K562 (cell line): ENCODE measurements at regions not wholly inside any gene's neighbourhood (a gene's known extent, or its start where the extent isn't known, plus 50 kb on each side); places are given as distances from the start of the nearest gene placed in this dataset.

Experiments used
- ATAC-seq: fragments of 200-7000 bp; cut with Tn5 transposase; 3 replicates; pipeline ENCODE4 v1.9.1; 2020; ENCODE audit warnings: moderate library complexity
- BruUV-seq: library from RNA; stranded (reverse); fragments of 400-500 nt; replicated peaks from 2 replicates; lab custom pipeline; 2021; lab: Mats Ljungman, UMichigan
- CTCF ChIA-PET: fragments of 300-600 bp; formaldehyde crosslinking; extraction: SDS; loops from one replicate; lab custom pipeline; 2021; ENCODE audit warnings: low intra/inter-chr PET ratio; lab: Yijun Ruan, JAX
- POLR2A ChIA-PET: fragments of 300-600, 350-650 bp; sonication (Branson Sonifier 250); formaldehyde crosslinking; extraction: SDS; loops from one replicate; lab custom pipeline; 2021; ENCODE audit warnings: antibody characterized with exemption, inconsistent platforms; lab: Yijun Ruan, JAX
- DNase-seq, 4 experiments: peaks; one replicate each; pipeline versions ENCODE4 v3.0.0 to v3.0.0-alpha.2; 2011 to 2018; ENCODE audit warnings: low spot score in 3 of 4, mixed read lengths in 3 of 4; ENCODE audit errors: extremely low read depth in 1 of 4
- FAIRE-seq: peaks from 2 replicates; lab custom pipeline; 2011; peaks lifted over from hg19 to GRCh38; lab: Jason Lieb, UNC
- H2AFZ ChIP-seq: 2 replicates; pipeline ENCODE4 v1.6.0; 2011; ENCODE audit warnings: low read depth, low read length, control low read depth, inconsistent platforms
- H3K27ac ChIP-seq: fragments of 200-600 bp; 3 replicates; pipeline ENCODE4 v1.8.0; 2011; ENCODE audit warnings: low read depth, mild to moderate bottlenecking, control low read depth, inconsistent platforms, low read length, moderate library complexity, mixed read lengths; ENCODE audit errors: extremely low read depth
- H3K27me3 ChIP-seq, 2 experiments: fragments of 300-600 bp in 1 of 2; 2 replicates in 1 of 2; 3 replicates in 1 of 2; pipeline versions ENCODE4 v1.6.0 to v1.8.0; 2011; ENCODE audit warnings: inconsistent platforms in 2 of 2, low read length in 2 of 2, mild to moderate bottlenecking in 1 of 2, mixed read lengths in 1 of 2, moderate library complexity in 1 of 2; ENCODE audit not compliant: control insufficient read depth in 2 of 2, insufficient read depth in 2 of 2
- H3K36me3 ChIP-seq: fragments of 300-600 bp; 3 replicates; pipeline ENCODE4 v1.8.0; 2011; ENCODE audit warnings: mild to moderate bottlenecking, low read length, inconsistent platforms; ENCODE audit not compliant: control insufficient read depth, insufficient read depth
- H3K4me1 ChIP-seq, 2 experiments: fragments of 200-600 bp in 1 of 2; replicated peaks in 1 of 2; 2 replicates in 1 of 2; 3 replicates in 1 of 2; pipeline versions ENCODE4 v1.5.1 to v1.8.0; 2011; ENCODE audit warnings: inconsistent platforms in 2 of 2, low read length in 2 of 2, mild to moderate bottlenecking in 1 of 2, mixed read lengths in 1 of 2, moderate library complexity in 1 of 2; ENCODE audit not compliant: control insufficient read depth in 2 of 2, insufficient read depth in 2 of 2
- H3K4me2 ChIP-seq: 2 replicates; pipeline ENCODE4 v1.6.1; 2011; ENCODE audit warnings: low read length, control low read depth, inconsistent platforms, mixed read lengths; ENCODE audit not compliant: insufficient read depth
- H3K4me3 ChIP-seq: fragments of 200-600 bp; sonication (generic), shearing (Covaris generic); 2 replicates; pipeline ENCODE4 v1.5.1; 2016; ENCODE audit warnings: control low read depth, inconsistent platforms
- H3K79me2 ChIP-seq: fragments of 200-600 bp; 3 replicates; pipeline ENCODE4 v1.8.0; 2011; ENCODE audit warnings: low read length, inconsistent platforms; ENCODE audit not compliant: control insufficient read depth, insufficient read depth
- H3K9ac ChIP-seq, 2 experiments: 2 replicates each; pipeline versions ENCODE4 v1.6.0 to v1.6.1; 2011; ENCODE audit warnings: low read depth in 2 of 2, low read length in 2 of 2, control low read depth in 1 of 2, inconsistent platforms in 1 of 2, mild to moderate bottlenecking in 1 of 2, mixed read lengths in 1 of 2; ENCODE audit not compliant: insufficient read depth in 1 of 2
- H3K9me1 ChIP-seq: one replicate; pipeline ENCODE4 v1.6.0; 2011; ENCODE audit warnings: inconsistent platforms, mild to moderate bottlenecking, low read length, moderate library complexity; ENCODE audit not compliant: control insufficient read depth, insufficient read depth
- H3K9me3 ChIP-seq: replicated peaks from 2 replicates; pipeline ENCODE4 v1.5.1; 2011; ENCODE audit warnings: low read depth, low read length, inconsistent platforms; ENCODE audit not compliant: control insufficient read depth, insufficient read depth
- H4K20me1 ChIP-seq: replicated peaks from 2 replicates; pipeline ENCODE4 v1.6.1; 2011; ENCODE audit warnings: low read length, inconsistent platforms, mixed read lengths; ENCODE audit not compliant: control insufficient read depth, insufficient read depth
- CBX5 ChIP-seq: IDR thresholded peaks from 2 replicates; pipeline ENCODE4 v1.6.1; 2014; ENCODE audit warnings: low read depth, borderline replicate concordance
- FIP1L1 ChIP-seq: fragments of 200-400 bp; formaldehyde crosslinking; IDR thresholded peaks from 2 replicates; pipeline ENCODE4 v1.6.1; 2018; ENCODE audit warnings: mild to moderate bottlenecking, low read depth, low read length; ENCODE audit not compliant: poor library complexity, severe bottlenecking
- NCOA2 ChIP-seq, 2 experiments: fragments of 450-650 bp; IDR thresholded peaks; 2 replicates each; pipeline ENCODE4 v1.6.1; 2018; ENCODE audit warnings: mild to moderate bottlenecking in 2 of 2, moderate library complexity in 1 of 2; ENCODE audit not compliant: partially characterized antibody in 2 of 2
- NFIC ChIP-seq: fragments of 450-650 bp; IDR thresholded peaks from 2 replicates; pipeline ENCODE4 v1.6.1; 2017; ENCODE audit warnings: mild to moderate bottlenecking, inconsistent platforms
- RBBP5 ChIP-seq: fragments of 200-600 bp; sonication (generic); IDR thresholded peaks from 2 replicates; pipeline ENCODE4 v1.6.1; 2012; ENCODE audit warnings: borderline replicate concordance, mild to moderate bottlenecking, low read length, control low read depth, inconsistent platforms; ENCODE audit not compliant: insufficient read depth, poor library complexity, severe bottlenecking
- SMARCA5 ChIP-seq: fragments of 450-650 bp; IDR thresholded peaks from 2 replicates; pipeline ENCODE4 v1.6.1; 2016
- STAT5B ChIP-seq: fragments of 250-450 bp; sonication (Bioruptor Pico); IDR thresholded peaks from 2 replicates; pipeline ENCODE4 v1.8.0; 2021; ENCODE audit warnings: mild to moderate bottlenecking, inconsistent platforms
- ZKSCAN8 ChIP-seq: fragments of 200-800 bp; sonication (Bioruptor generic); IDR thresholded peaks from 2 replicates; pipeline ENCODE4 v1.6.1; 2016; ENCODE audit warnings: missing genetic modification characterization, missing compliant biosample characterization
- ZNF707 ChIP-seq: fragments of 250-450 bp; sonication (Bioruptor Pico); conservative IDR thresholded peaks from 2 replicates; pipeline ENCODE4 v1.8.0; 2022; ENCODE audit warnings: inconsistent platforms, mild to moderate bottlenecking, moderate library complexity
- WGBS: fragments of 100-300 bp; shearing (Covaris generic); methylation state at CpG from one replicate; pipeline ENCODE4 v1.1.6; 2016; ENCODE audit warnings: low coverage, mixed read lengths; ENCODE audit not compliant: insufficient coverage; ENCODE audit errors: missing lambda C conversion rate; 5-methylcytosine and 5-hydroxymethylcytosine counted together
- in situ Hi-C: fragments of 300-500 bp; cut with MboI; formaldehyde crosslinking; loops from 4 replicates; pipeline ENCODE4 v1.15.0; 2018; ENCODE audit warnings: inconsistent platforms, mixed read lengths
- intact Hi-C: fragments of 100-400 bp; cut with micrococcal nuclease; formaldehyde crosslinking; loops from 2 replicates; pipeline ENCODE4 v1.14.2; 2022
- TF ChIP-seq, protein P1 (sequence below): fragments of 450-650 bp; IDR thresholded peaks from 2 replicates; pipeline ENCODE4 v1.7.1; 2018; ENCODE audit warnings: mild to moderate bottlenecking, low read depth; ENCODE audit not compliant: partially characterized antibody

DNA sequence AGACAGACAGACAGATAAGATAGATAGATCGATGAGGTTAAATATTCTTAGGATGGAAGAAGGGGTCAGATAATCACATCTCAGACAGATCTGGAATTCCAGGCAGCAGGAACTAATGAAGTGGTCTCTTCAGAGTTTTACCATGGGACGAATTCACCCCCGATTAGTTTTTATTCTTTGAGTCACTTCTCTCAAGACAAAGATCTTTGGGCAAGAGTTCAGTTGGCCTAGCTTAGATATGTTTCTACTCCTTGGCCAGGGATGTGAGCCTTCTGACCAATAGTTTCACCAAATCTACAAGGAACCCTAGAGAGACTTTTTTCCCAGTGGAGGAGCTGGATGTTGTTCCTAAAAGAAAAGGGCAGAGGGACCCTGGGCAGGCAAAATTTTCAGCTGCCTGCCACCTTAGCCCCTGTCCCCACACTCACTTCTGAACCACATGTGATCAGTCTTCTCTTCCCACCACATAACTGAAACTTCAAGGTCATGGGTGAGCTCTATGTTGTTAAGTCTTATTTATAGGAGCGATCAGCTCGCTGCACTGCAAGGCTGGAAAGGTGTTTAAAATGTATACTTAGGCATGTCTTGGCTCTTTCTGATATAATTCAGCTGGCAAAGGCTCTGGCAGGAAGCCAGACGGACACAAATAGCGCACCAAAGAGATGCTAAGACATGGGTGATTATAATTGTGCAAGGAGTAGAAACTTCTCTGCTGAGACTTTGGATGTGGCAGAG lies 132.9 kb downstream of the PALM2AKAP2 start:
- Histone ChIP-seq H3K9ac (no peak overlapping the region), H3K36me3 (no peaks in the 10 kb centered on the region), H3K27ac (no peak overlapping the region), H4K20me1 (no peaks in the 10 kb centered on the region), H3K79me2 (no peaks in the 10 kb centered on the region), H3K27me3 (no peaks in the 10 kb centered on the region)
- no TSS peak for BruUV-seq
- in situ Hi-C loops (no loop called here), intact Hi-C loops (no loop called here)
- DNase-seq (no peak), ATAC-seq (no peak)
- ChIA-PET CTCF (no interaction called here), POLR2A (no interaction called here)
- TF ChIP-seq NFIC (0 out of 2 replicates have a peak, but pooled peaks have one; percentile 13), SMARCA5 (no peak)
- TF ChIP-seq, all 486 proteins: peak for 1
- Histone ChIP-seq H3K4me3 (no peak overlapping the region), H3K9me3 (no peaks in the 10 kb centered on the region), H3K4me1 (no peaks in the 10 kb centered on the region), H2AFZ (no peak overlapping the region), H3K4me2 (no peak overlapping the region), H3K9me1 (no peaks in the 10 kb centered on the region)
- WGBS, result 3% methylated on average over 7 of the region's 7 CpGs
- no peak for FAIRE-seq

DNA sequence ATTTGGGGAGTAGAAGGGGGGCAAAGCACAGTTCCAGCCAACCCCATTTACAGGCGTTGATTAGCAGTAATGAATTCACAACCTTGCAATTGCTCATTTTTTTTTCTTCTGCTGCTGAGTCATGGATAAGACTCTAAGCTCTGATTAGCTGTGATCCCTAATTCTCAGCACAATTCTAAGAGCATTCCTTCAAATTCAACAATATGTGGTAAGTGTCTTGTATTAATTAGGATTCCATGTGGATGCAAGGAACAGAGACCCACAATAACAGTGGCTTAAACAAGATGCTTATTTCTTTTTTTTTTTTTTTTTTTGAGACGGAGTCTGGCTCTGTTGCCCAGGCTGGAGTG lies 133.4 kb downstream of the PALM2AKAP2 start:
- intact Hi-C loops (no loop called here), in situ Hi-C loops (no loop called here)
- no peak for FAIRE-seq
- no TSS peak for BruUV-seq
- H3K27me3 ChIP-seq, result no peaks in the 10 kb centered on the region
- H3K4me1 ChIP-seq, result no peaks in the 10 kb centered on the region; a peak in 1 of 5 replicates
- 0% methylated on average over 1 of the region's 2 CpGs for WGBS
- no peak overlapping the region for H3K9ac ChIP-seq
- H3K79me2 ChIP-seq, result no peaks in the 10 kb centered on the region
- H4K20me1 ChIP-seq, result no peaks in the 10 kb centered on the region
- ATAC-seq, result no peak
- TF ChIP-seq, protein P1, sequence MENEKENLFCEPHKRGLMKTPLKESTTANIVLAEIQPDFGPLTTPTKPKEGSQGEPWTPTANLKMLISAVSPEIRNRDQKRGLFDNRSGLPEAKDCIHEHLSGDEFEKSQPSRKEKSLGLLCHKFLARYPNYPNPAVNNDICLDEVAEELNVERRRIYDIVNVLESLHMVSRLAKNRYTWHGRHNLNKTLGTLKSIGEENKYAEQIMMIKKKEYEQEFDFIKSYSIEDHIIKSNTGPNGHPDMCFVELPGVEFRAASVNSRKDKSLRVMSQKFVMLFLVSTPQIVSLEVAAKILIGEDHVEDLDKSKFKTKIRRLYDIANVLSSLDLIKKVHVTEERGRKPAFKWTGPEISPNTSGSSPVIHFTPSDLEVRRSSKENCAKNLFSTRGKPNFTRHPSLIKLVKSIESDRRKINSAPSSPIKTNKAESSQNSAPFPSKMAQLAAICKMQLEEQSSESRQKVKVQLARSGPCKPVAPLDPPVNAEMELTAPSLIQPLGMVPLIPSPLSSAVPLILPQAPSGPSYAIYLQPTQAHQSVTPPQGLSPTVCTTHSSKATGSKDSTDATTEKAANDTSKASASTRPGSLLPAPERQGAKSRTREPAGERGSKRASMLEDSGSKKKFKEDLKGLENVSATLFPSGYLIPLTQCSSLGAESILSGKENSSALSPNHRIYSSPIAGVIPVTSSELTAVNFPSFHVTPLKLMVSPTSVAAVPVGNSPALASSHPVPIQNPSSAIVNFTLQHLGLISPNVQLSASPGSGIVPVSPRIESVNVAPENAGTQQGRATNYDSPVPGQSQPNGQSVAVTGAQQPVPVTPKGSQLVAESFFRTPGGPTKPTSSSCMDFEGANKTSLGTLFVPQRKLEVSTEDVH, result no peak
- TF ChIP-seq NCOA2 (IDR thresholded peaks at IDR 0.05; ENCODE audit: partially characterized antibody in 2 of 2) (no peak), RBBP5 (no peak), FIP1L1 (no peak), ZKSCAN8 (CRISPR knock-in tag) (no peak), STAT5B (no peak), ZNF707 (no peak), CBX5 (no peak)
- H3K36me3 ChIP-seq, result no peaks in the 10 kb centered on the region
- H3K4me3 ChIP-seq, result no peak overlapping the region
- ChIA-PET CTCF (no interaction called here), POLR2A (interaction anchor here (0.6 kb wide), 1 partner anchor 297 kb away, joined by 3 read pairs; no protein-coding TSS in a partner anchor)
- no peak overlapping the region for H2AFZ ChIP-seq
- H3K27ac ChIP-seq, result no peak overlapping the region
- no peaks in the 10 kb centered on the region for H3K9me3 ChIP-seq
- DNase-seq, result no peak
- no peak overlapping the region for H3K4me2 ChIP-seq
- H3K9me1 ChIP-seq, result no peaks in the 10 kb centered on the region
